ENCODE measurements at regions not wholly inside any gene's neighbourhood (a gene's known extent, or its start where the extent isn't known, plus 50 kb on each side); places are given as distances from the start of the nearest gene placed in this dataset.

- H2BK5ac ChIP-seq (ENCODE audit: low read depth, low read length), result no peak overlapping the region
- no peak overlapping the region for H2BK12ac ChIP-seq (ENCODE audit: low read depth, low read length)
- no peak overlapping the region for H2BK20ac ChIP-seq (ENCODE audit: low read length)
- TF ChIP-seq EZH2 (IDR thresholded peaks at IDR 0.05; ENCODE audit: low read depth, low read length, severe bottlenecking) (no peak), SP4 (IDR thresholded peaks at IDR 0.05; ENCODE audit: low read length) (no peak)
- FAIRE-seq (no peak), DNase-seq (ENCODE audit: low read depth in 1 of 2, low spot score in 2 of 2) (no peak)
- H3K36me3 ChIP-seq (ENCODE audit: control insufficient read depth in 2 of 4, insufficient read depth in 4 of 4, low read length in 3 of 4), result no peaks in the 10 kb centered on the region
- no peaks in the 10 kb centered on the region for H4K20me1 ChIP-seq (replicated peaks in 1 of 2; ENCODE audit: control insufficient read depth in 1 of 2, insufficient read depth in 2 of 2, low read length in 2 of 2)
- no peaks in the 10 kb centered on the region for H3K79me1 ChIP-seq (ENCODE audit: low read depth, low read length)
- no peaks in the 10 kb centered on the region for H3K4me1 ChIP-seq (replicated peaks in 1 of 4; ENCODE audit: control insufficient read depth in 3 of 4, insufficient read depth in 4 of 4, low read length in 3 of 4)
- H4K8ac ChIP-seq (ENCODE audit: extremely low read depth, insufficient read depth, low read length), result no peak overlapping the region
- no peak overlapping the region for H3K4me2 ChIP-seq (ENCODE audit: insufficient read depth in 1 of 2, low read depth in 2 of 2, low read length in 2 of 2)
- no peaks in the 10 kb centered on the region for H3K27me3 ChIP-seq (replicated peaks in 1 of 4; ENCODE audit: control insufficient read depth in 3 of 4, extremely low read depth in 1 of 4, insufficient read depth in 3 of 4, low read length in 3 of 4)
- 91% methylated on average over 1 of the region's 1 CpG; no CpG with 5 or more reads in 1 of the 2 experiments for WGBS, 2 experiments (ENCODE audit: extremely low coverage in 1 of 2, insufficient coverage in 1 of 2, insufficient read length in 1 of 2, insufficient replicate concordance in 2 of 2, low coverage in 1 of 2, low lambda C conversion rate in 2 of 2, missing lambda C conversion rate in 1 of 2)
- peaks cover 5 to 7% of the 10 kb centered on the region in 2 experiments; a peak in 2 of 4 replicates for H3K9me3 ChIP-seq (ENCODE audit: insufficient read depth in 2 of 2, low read depth in 1 of 2, low read length in 1 of 2)
- H2BK15ac ChIP-seq (ENCODE audit: low read length), result no peak overlapping the region
- H3K27ac ChIP-seq (ENCODE audit: low read depth, low read length), result no peak overlapping the region
- POLR2A ChIA-PET (ENCODE audit: partially characterized antibody), result no interaction called here
- no peak overlapping the region for H2AK5ac ChIP-seq (ENCODE audit: low read depth, low read length)
- no peak overlapping the region for H4K91ac ChIP-seq (replicated peaks; ENCODE audit: insufficient read length, low read length)
- no peak overlapping the region for H3K56ac ChIP-seq (replicated peaks; ENCODE audit: insufficient read length, low read depth, low read length)
- CTCF ChIA-PET (ENCODE audit: partially characterized antibody), result no interaction called here
- no peak overlapping the region for H3K9ac ChIP-seq (replicated peaks in 1 of 4; ENCODE audit: extremely low read depth in 1 of 4, low read depth in 3 of 4, low read length in 3 of 4)
- no peak overlapping the region for H3K4ac ChIP-seq (replicated peaks; ENCODE audit: insufficient read length, low read depth, low read length)
- no peak overlapping the region for H3K23ac ChIP-seq (ENCODE audit: insufficient read length)
- no peaks in the 10 kb centered on the region for H3K79me2 ChIP-seq (ENCODE audit: control insufficient read depth in 1 of 2, insufficient read depth in 2 of 2, low read length in 2 of 2)
- no peak overlapping the region for H3K18ac ChIP-seq (ENCODE audit: extremely low read depth, low read length)
- H2BK120ac ChIP-seq (replicated peaks; ENCODE audit: low read depth, low read length), result no peak overlapping the region
- no peaks in the 10 kb centered on the region for H3K23me2 ChIP-seq (ENCODE audit: low read depth, low read length)
- H4K5ac ChIP-seq (ENCODE audit: insufficient read length, low read depth, low read length), result no peak overlapping the region
- H3K4me3 ChIP-seq (ENCODE audit: extremely low read depth in 1 of 4, insufficient read depth in 2 of 4, low read depth in 3 of 4, low read length in 4 of 4), result no peak overlapping the region
- H3K14ac ChIP-seq (ENCODE audit: insufficient read length), result no peak overlapping the region
- no peak overlapping the region for H2AFZ ChIP-seq (ENCODE audit: low read length)
Measured at GRCh38 chr13:103540382-103540765, 474.2 kb upstream of the SLC10A2 start.
